Mesodermal cell (in vitro differentiated cells): ENCODE measurements at regions not wholly inside any gene's neighbourhood (a gene's known extent, or its start where the extent isn't known, plus 50 kb on each side); places are given as distances from the start of the nearest gene placed in this dataset.

Experiments used
- H3K27ac ChIP-seq: 2 replicates; pipeline ENCODE4 v1.7.0; 2013; ENCODE audit warnings: mild to moderate bottlenecking, low read depth, low read length, moderate library complexity; ENCODE audit not compliant: severe bottlenecking
- H3K36me3 ChIP-seq: 2 replicates; pipeline ENCODE4 v1.7.1; 2013; ENCODE audit warnings: mild to moderate bottlenecking, low read length, moderate library complexity; ENCODE audit not compliant: control insufficient read depth, insufficient read depth
- H3K4me1 ChIP-seq: one replicate; pipeline ENCODE4 v1.7.1; 2013; ENCODE audit warnings: mild to moderate bottlenecking, low read length; ENCODE audit not compliant: insufficient read depth, control insufficient read depth, poor library complexity, severe bottlenecking
- H3K4me3 ChIP-seq: 2 replicates; pipeline ENCODE4 v1.7.0; 2013; ENCODE audit warnings: low read length, control low read depth, mild to moderate bottlenecking; ENCODE audit not compliant: insufficient read depth, poor library complexity, severe bottlenecking; ENCODE audit errors: extremely low read depth
- H3K9me3 ChIP-seq: 2 replicates; pipeline ENCODE4 v1.7.1; 2013; ENCODE audit warnings: mild to moderate bottlenecking, low read length, moderate library complexity; ENCODE audit not compliant: control insufficient read depth
- WGBS, 2 experiments: methylation state at CpG; one replicate each; pipeline ENCODE4 v1.1.5; 2013; ENCODE audit warnings: missing lambda C conversion rate in 2 of 2; ENCODE audit not compliant: insufficient coverage in 2 of 2; 5-methylcytosine and 5-hydroxymethylcytosine counted together

DNA sequence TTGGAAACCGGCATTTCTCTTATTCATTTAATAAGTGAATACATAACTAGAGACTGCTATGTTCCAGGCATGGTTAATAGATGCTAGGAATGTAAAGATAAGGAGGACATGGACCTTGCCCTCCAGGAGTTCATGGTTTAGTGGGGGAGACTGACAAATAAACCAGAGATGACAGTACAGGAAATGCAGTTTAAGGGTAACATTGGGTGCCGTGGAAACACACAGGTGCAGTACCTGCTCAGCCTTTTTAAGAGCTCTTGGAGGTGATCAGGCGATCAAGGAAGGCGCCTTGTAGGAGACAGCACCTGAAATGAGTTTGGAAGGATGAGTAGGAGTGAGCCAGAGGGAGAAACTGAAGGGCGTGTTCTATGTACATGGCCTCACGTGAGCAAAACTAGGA is 145.8 kb downstream of the AASDH start:
- no peaks in the 10 kb centered on the region for H3K9me3 ChIP-seq

DNA sequence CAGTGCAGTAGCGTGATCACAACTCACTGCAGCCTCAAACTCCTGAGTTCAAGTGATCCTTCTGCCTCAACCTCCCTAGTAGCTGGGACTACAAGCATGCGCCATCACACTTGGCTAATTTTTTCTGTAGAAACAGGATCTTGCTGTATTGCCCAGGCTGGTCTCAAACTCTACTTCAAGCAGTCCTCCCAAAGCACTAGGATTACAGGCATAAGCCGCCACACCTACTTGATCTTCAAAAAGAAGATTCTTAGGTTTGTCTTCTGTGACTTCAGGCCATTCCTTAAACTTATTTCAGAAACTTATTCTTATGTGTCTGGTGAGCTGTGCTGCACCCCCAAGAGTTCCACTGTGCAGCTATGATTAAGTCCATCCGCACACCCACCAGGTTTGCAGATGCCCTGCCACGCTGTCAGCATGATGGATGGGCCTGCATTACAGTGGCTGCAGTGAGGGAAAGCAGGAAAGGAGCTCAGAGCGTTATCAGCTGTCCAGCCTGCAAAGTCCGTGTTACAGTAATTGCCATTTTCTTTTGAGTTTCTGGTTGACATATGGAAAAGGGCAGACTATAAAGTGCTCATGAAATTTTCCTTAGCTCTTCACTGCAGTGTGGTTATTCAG is 146.6 kb downstream of the AASDH start:
- Histone ChIP-seq H3K4me1 (peaks cover 8% of the 10 kb centered on the region), H3K27ac (peak overlapping the region; percentile 48)

More for the DNA sequence above, 145.8 kb downstream of the AASDH start:
- H3K4me1 ChIP-seq, result peaks cover 8% of the 10 kb centered on the region
- H3K36me3 ChIP-seq, result no peaks in the 10 kb centered on the region
- H3K4me3 ChIP-seq, result no peak overlapping the region
- no peak overlapping the region for H3K27ac ChIP-seq
- 59 to 60% methylated on average over 3 of the region's 6 CpGs for WGBS, 2 experiments

DNA sequence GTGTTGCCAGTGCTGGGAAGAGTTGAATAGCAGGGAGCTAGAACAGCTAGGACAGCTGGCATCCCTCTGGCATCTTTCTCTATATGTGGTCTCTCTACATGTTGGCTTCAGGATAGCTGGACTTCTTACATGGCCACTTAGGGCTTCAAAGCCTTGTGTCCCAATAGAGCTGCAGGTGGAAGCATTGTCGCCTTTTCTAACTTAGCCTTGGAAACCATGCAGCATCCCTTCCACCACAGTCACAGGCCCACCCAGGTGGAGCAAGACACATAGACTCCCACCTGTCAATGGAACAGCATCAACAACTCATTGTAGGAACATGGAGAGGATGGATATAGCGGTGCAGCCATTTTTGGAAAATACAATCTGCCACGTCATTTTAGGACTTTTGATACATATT is 149.0 kb downstream of the AASDH start:
- H3K36me3 ChIP-seq, result no peaks in the 10 kb centered on the region
- no peaks in the 10 kb centered on the region for H3K9me3 ChIP-seq
- WGBS, 2 experiments, result 100% methylated on average over 1 of the region's 3 CpGs
- peaks cover 5% of the 10 kb centered on the region for H3K4me1 ChIP-seq
- H3K27ac ChIP-seq, result no peak overlapping the region
- H3K4me3 ChIP-seq, result no peak overlapping the region

More for the DNA sequence above, 146.6 kb downstream of the AASDH start:
- no peaks in the 10 kb centered on the region for H3K36me3 ChIP-seq
- no peaks in the 10 kb centered on the region for H3K9me3 ChIP-seq
- no peak overlapping the region for H3K4me3 ChIP-seq
- 69 to 85% methylated on average over 6 to 7 of the region's 7 CpGs for WGBS, 2 experiments

DNA sequence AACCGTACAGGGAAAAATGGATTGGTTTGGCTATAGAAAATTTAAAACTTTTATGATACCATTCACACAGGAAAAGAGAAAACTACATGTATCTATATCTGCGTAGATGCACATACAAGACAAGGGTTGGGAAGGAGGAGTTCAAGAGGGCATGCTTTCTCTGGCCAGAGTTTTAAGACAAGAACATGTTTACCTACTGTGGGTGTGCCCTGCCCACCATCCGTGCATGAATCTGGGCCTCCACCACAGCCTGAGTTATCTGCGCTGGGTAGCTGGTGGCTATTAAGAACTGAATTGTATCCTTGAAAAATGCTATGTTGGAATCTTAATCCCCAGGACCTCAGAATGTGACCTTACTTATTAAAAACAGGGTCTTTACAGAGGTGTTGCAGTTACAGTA is 151.6 kb downstream of the AASDH start:
- Histone ChIP-seq H3K4me3 (no peak overlapping the region), H3K9me3 (peaks cover 4% of the 10 kb centered on the region), H3K36me3 (no peaks in the 10 kb centered on the region), H3K4me1 (no peaks in the 10 kb centered on the region), H3K27ac (no peak overlapping the region)
- WGBS, 2 experiments, result 88 to 90% methylated on average over 2 of the region's 4 CpGs

DNA sequence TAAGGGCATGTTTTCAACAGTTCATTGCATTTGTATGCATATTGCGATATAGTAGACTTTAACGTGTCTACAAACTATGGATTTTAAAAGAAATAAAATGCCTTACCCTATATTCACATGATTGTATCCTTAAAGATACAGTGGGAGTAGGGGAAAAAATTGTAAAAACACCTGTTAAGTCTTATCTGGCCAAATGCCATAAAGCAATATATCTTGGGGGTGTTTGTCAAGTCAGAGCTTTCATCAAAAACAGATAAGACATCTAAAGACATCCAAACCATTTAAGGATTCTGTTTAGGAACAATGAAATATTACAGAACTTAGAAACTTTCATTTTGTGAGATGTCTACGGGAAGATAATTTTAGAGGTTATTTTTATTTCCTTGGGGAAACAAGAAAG is 152.3 kb downstream of the AASDH start:
- Histone ChIP-seq H3K4me3 (no peak overlapping the region), H3K4me1 (no peaks in the 10 kb centered on the region), H3K27ac (no peak overlapping the region), H3K36me3 (no peaks in the 10 kb centered on the region), H3K9me3 (peaks cover 4% of the 10 kb centered on the region)
- WGBS, 2 experiments, result no CpG with 5 or more reads among the region's 3 CpGs

DNA sequence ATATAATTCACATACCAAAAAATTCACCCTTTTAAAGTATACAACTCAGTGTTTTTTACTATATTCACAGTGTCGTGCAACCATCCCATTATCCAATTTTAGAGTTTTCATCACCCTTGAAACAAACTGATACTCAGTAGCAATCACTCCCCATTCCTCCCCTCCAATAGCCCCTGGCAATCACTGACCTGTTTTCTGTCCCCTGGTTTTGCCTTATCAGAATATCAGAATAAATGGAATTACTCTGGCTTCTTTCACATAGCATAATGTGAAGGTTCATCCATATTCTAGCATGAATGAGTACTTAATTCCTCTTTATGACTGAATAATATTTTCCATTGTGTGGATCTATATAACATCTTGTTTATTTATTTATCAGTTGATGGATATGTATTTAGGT is 153.2 kb downstream of the AASDH start:
- Histone ChIP-seq H3K9me3 (peaks cover 4% of the 10 kb centered on the region), H3K36me3 (no peaks in the 10 kb centered on the region), H3K4me1 (no peaks in the 10 kb centered on the region), H3K27ac (no peak overlapping the region), H3K4me3 (no peak overlapping the region)
- 78 to 100% methylated on average over 1 of the region's 1 CpG for WGBS, 2 experiments

DNA sequence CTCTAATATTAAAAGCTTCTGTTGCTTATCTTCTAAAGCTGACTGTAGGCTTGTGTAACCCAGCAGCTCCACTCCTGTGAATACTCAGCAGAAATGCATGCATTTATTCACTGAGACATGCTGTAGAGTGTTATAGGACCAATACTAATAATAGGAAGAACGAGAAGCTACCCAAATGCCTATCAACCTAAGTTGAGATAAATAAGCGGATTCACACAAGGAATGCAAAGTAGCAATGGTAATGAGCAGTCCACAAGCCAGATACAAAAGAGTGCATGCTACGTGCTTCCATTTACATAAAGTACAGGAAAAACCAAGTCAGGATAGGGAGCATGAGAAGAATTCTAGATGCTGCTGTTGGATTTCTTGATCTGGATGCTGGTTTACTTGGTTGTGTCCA is 155.9 kb downstream of the AASDH start:
- 92% methylated on average over 2 to 3 of the region's 3 CpGs for WGBS, 2 experiments
- Histone ChIP-seq H3K9me3 (peaks cover 4% of the 10 kb centered on the region), H3K4me1 (no peaks in the 10 kb centered on the region), H3K36me3 (no peaks in the 10 kb centered on the region), H3K4me3 (no peak overlapping the region), H3K27ac (no peak overlapping the region)

DNA sequence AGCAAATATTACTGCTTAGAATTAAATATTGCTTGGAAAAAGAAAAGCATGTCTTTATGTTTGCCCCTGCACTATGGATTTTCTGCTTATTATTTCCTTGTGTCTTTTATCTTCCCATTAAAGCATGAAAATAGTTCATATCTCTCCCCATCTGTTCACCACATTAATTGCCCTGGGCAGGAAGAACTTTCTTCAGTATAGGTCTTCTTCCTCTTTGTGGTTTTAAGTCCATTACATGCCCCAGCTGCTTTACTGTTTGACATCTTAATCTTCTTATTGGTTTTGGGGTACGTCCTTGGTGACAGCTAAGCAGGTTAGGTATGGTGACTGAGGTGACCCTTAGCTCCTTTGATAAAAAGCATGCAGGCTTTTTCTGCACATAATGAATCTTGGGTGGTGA is 157.3 kb downstream of the AASDH start:
- no CpG with 5 or more reads among the region's 1 CpG for WGBS, 2 experiments
- H3K4me3 ChIP-seq, result no peak overlapping the region
- no peak overlapping the region for H3K27ac ChIP-seq
- H3K9me3 ChIP-seq, result peaks cover 4% of the 10 kb centered on the region
- H3K4me1 ChIP-seq, result no peaks in the 10 kb centered on the region
- H3K36me3 ChIP-seq, result no peaks in the 10 kb centered on the region

DNA sequence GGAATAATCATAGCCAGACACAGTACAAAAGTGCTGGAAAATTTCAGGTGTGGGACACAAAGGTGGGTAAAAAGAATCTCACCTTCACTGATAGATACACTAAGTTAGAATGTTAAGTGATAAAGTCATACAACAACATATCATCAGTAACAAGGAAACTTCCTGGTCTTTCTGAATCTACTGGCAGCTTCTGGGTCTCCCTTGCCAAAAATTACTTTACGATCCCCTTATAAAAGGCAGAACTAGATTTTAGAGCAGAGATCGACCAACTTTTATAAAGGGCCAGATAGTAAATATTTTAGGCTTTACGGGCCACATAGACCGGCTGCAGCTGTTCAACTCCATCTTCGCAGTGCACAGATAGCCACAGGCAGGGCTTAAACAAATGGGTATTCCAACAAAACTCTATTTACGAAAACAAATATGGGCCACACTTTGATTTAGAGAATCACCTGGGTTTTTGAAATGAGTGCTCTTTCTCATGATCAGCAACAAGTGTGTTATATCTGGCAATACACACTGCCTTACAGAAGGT is 159.9 kb downstream of the AASDH start:
- no peak overlapping the region for H3K27ac ChIP-seq
- peaks cover 4% of the 10 kb centered on the region for H3K9me3 ChIP-seq
- H3K4me1 ChIP-seq, result no peaks in the 10 kb centered on the region
- no peaks in the 10 kb centered on the region for H3K36me3 ChIP-seq
- 98 to 100% methylated on average over 6 of the region's 6 CpGs for WGBS, 2 experiments
- no peak overlapping the region for H3K4me3 ChIP-seq

DNA sequence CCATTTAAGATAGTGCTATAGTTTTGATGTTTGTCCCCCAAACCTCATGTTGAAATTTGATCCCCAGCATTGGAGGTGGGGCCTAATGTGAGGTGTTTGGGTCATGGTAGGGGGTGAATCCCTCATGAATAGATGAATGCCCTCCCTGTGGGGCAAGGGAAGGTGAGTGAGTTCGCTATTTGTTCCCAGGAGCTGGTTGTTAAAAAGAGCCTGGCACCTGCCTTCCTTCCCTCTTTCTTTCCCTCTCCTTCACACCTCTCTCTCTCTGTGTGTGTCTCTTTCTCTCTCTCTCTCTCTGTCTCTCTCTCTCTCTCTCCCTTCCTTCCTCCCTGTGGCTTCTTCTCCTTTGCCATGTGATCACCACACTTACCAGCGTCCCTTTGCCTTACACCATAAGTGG is 160.7 kb downstream of the AASDH start:
- WGBS, 2 experiments, result 44 to 50% methylated on average over 1 of the region's 2 CpGs
- Histone ChIP-seq H3K4me1 (no peaks in the 10 kb centered on the region), H3K9me3 (no peaks in the 10 kb centered on the region), H3K4me3 (no peak overlapping the region), H3K27ac (no peak overlapping the region), H3K36me3 (no peaks in the 10 kb centered on the region)

DNA sequence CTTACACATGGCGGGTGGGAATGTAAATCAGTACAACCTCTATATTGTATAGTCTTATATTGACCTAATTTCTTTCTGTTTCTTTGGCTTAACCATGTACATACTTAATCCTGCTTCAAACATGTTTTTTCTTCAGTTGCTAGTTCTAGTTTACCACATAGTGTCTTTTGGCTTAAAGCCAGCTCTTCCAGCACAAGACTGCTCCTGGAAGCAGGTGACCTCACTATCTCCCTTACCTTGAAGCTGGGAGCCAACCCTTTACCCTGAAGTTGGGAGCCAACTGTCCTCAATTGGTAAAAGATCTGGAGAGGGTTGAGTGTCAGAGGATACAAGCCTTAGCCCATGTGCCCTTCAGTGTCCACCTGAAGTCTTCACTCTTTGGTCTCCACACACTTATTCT is 162.7 kb downstream of the AASDH start:
- Histone ChIP-seq H3K9me3 (no peaks in the 10 kb centered on the region), H3K4me1 (no peaks in the 10 kb centered on the region), H3K4me3 (no peak overlapping the region), H3K36me3 (no peaks in the 10 kb centered on the region), H3K27ac (no peak overlapping the region)
- no CpG with 5 or more reads among the region's 1 CpG for WGBS, 2 experiments
